HepG2 (cell line): ENCODE measurements at regions not wholly inside any gene's neighbourhood (a gene's known extent, or its start where the extent isn't known, plus 50 kb on each side); places are given as distances from the start of the nearest gene placed in this dataset.
A peak's percentile ranks its signal among the peaks of the same experiment; 100 is the strongest.

Source experiments
- ATAC-seq: fragments of 200-7000 bp; cut with Tn5 transposase; 3 replicates; pipeline ENCODE4 v1.9.1; 2020; ENCODE audit warnings: mild to moderate bottlenecking, moderate library complexity
- BruUV-seq: library from RNA; stranded (reverse); fragments of 400-500 nt; replicated peaks from 2 replicates; lab custom pipeline; 2021; lab: Mats Ljungman, UMichigan
- CTCF ChIA-PET: fragments of 300-600 bp; formaldehyde crosslinking; extraction: SDS; loops from one replicate; lab custom pipeline; 2021; ENCODE audit warnings: low total read pairs, inconsistent platforms, low intra/inter-chr PET ratio; lab: Yijun Ruan, JAX
- POLR2A ChIA-PET: fragments of 350-600 bp; sonication (Branson Sonifier 250); formaldehyde crosslinking; loops from one replicate; lab custom pipeline; 2020; ENCODE audit warnings: antibody characterized with exemption, inconsistent platforms; lab: Yijun Ruan, JAX
- DNase-seq: peaks from one replicate; pipeline ENCODE4 v3.0.0-alpha.2; 2015; ENCODE audit warnings: low spot score
- FAIRE-seq: peaks from 3 replicates; lab custom pipeline; 2011; peaks lifted over from hg19 to GRCh38; lab: Jason Lieb, UNC
- H2AFZ ChIP-seq: one replicate; pipeline ENCODE4 v1.6.1; 2011; ENCODE audit warnings: low read length, inconsistent platforms
- H3K27ac ChIP-seq: fragments of 300-600 bp; 3 replicates; pipeline ENCODE4 v1.8.0; 2011; ENCODE audit warnings: mixed run types, mild to moderate bottlenecking, mixed read lengths, low read length, inconsistent platforms; ENCODE audit not compliant: insufficient read depth; ENCODE audit errors: extremely low read length
- H3K27me3 ChIP-seq, 2 experiments: fragments of 200-600 bp in 1 of 2; 2 replicates in 1 of 2; 3 replicates in 1 of 2; pipeline versions ENCODE4 v1.6.0 to v1.8.0; 2011; ENCODE audit warnings: low read length in 2 of 2, mild to moderate bottlenecking in 2 of 2, moderate library complexity in 2 of 2, inconsistent platforms in 1 of 2; ENCODE audit not compliant: insufficient read depth in 2 of 2, control insufficient read depth in 1 of 2
- H3K36me3 ChIP-seq, 2 experiments: fragments of 200-600 bp in 1 of 2; replicated peaks in 1 of 2; 2 replicates in 1 of 2; 3 replicates in 1 of 2; pipeline versions ENCODE4 v1.5.1 to v1.8.0; 2011; ENCODE audit warnings: low read length in 2 of 2, inconsistent platforms in 1 of 2; ENCODE audit not compliant: insufficient read depth in 2 of 2, control insufficient read depth in 1 of 2
- H3K4me1 ChIP-seq: 2 replicates; pipeline ENCODE4 v1.5.1; 2012; ENCODE audit warnings: low read length, inconsistent platforms; ENCODE audit not compliant: insufficient read depth
- H3K4me2 ChIP-seq: 2 replicates; pipeline ENCODE4 v1.6.0; 2011; ENCODE audit warnings: low read depth, low read length, inconsistent platforms
- H3K4me3 ChIP-seq, 3 experiments: fragments of 200-600 bp in 1 of 3; sonication (generic), shearing (Covaris generic) in 1 of 3; replicated peaks in 1 of 3; 2 replicates each; pipeline ENCODE4 v1.5.1; 2011 to 2016; ENCODE audit warnings: low read length in 3 of 3, inconsistent platforms in 2 of 3, low read depth in 2 of 3, mild to moderate bottlenecking in 2 of 3, control low read depth in 1 of 3, mixed read lengths in 1 of 3; ENCODE audit not compliant: insufficient read depth in 1 of 3
- H3K79me2 ChIP-seq: one replicate; pipeline ENCODE4 v1.6.1; 2011; ENCODE audit warnings: low read length, inconsistent platforms; ENCODE audit not compliant: insufficient read depth
- H3K9ac ChIP-seq: 2 replicates; pipeline ENCODE4 v1.6.0; 2011; ENCODE audit warnings: mild to moderate bottlenecking, low read depth, low read length, inconsistent platforms; ENCODE audit not compliant: insufficient read depth
- H3K9me3 ChIP-seq: 2 replicates; pipeline ENCODE4 v1.5.1; 2012; ENCODE audit warnings: mild to moderate bottlenecking, low read length
- H4K20me1 ChIP-seq: 2 replicates; pipeline ENCODE4 v1.6.0; 2011; ENCODE audit warnings: inconsistent platforms, mild to moderate bottlenecking, low read length, moderate library complexity; ENCODE audit not compliant: insufficient read depth
- PTBP1 ChIP-seq: fragments of 200-400 bp; formaldehyde crosslinking; IDR thresholded peaks from 2 replicates; pipeline ENCODE4 v1.6.1; 2018; ENCODE audit warnings: low read length, low read depth; ENCODE audit not compliant: poor library complexity, severe bottlenecking
- STAG1 ChIP-seq: sonication (generic); formaldehyde crosslinking; IDR thresholded peaks from 2 replicates; pipeline ENCODE4 v1.4.0; 2020; ENCODE audit warnings: missing genetic modification reagents
- ZFP36 ChIP-seq: fragments of 150-350 bp; IDR thresholded peaks from 2 replicates; pipeline ENCODE4 v1.6.1; 2018; ENCODE audit warnings: borderline replicate concordance, low read length, low read depth; ENCODE audit not compliant: partially characterized antibody
- WGBS: methylation state at CpG from one replicate; pipeline ENCODE4 v1.1.6; 2017; ENCODE audit warnings: low lambda C conversion rate; 5-methylcytosine and 5-hydroxymethylcytosine counted together
- in situ Hi-C: cut with HindIII; loops from 2 replicates; pipeline ENCODE4 v1.10.0; 2017; ENCODE audit warnings: low pct_unique_long_range_greater_than_20kb; ENCODE audit not compliant: extremely low pct_ligation_motif_present
- intact Hi-C: fragments of 100-400 bp; cut with micrococcal nuclease; formaldehyde crosslinking; loops from one replicate; pipeline ENCODE4 v1.10.0; 2022; ENCODE audit not compliant: unreplicated experiment
- TF ChIP-seq, protein P1 (sequence below): sonication (generic); formaldehyde crosslinking; IDR thresholded peaks from 2 replicates; pipeline ENCODE4 v1.4.0; 2020; ENCODE audit warnings: missing genetic modification reagents, borderline replicate concordance
- TF ChIP-seq, protein P2 (sequence below): sonication (generic); formaldehyde crosslinking; IDR thresholded peaks from 2 replicates; pipeline ENCODE4 v1.5.0; 2020; ENCODE audit warnings: mild to moderate bottlenecking, missing genetic modification reagents, moderate library complexity
- TF ChIP-seq, protein P3 (sequence below): sonication (generic); formaldehyde crosslinking; conservative IDR thresholded peaks from 2 replicates; pipeline ENCODE4 v1.8.1; 2023; ENCODE audit warnings: missing genetic modification reagents

DNA sequence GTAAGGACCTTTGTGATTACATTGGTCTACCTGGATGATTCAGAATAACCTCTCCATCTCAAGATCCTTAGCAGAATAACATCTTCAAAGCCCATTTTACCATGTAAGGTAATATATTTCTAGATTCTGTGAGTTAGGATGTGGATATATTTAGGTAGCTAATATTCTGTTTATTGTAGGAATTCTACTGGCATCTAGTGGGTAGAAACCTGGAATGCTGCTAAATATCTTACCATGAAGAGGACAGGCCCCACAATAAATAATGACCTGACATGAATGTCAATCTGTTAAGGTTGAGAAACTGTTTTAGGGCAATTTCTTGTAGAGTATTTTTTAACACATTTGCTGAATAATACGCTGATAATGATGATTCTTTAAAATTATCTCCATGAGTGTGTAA lies 426.8 kb downstream of the MAN2A1 start:
- ChIA-PET CTCF (no interaction called here), POLR2A (no interaction called here)
- 2% methylated on average over 1 of the region's 1 CpG for WGBS
- BruUV-seq, result no TSS peak
- Histone ChIP-seq H2AFZ (no peak overlapping the region), H3K4me1 (no peaks in the 10 kb centered on the region), H3K4me2 (no peak overlapping the region), H3K36me3 (no peaks in the 10 kb centered on the region), H4K20me1 (no peaks in the 10 kb centered on the region), H3K79me2 (no peaks in the 10 kb centered on the region), H3K4me3 (no peak overlapping the region), H3K27me3 (no peaks in the 10 kb centered on the region), H3K9ac (no peak overlapping the region), H3K27ac (no peak overlapping the region), H3K9me3 (peaks cover 6% of the 10 kb centered on the region; the same call in 1 of the 2 replicates)
- in situ Hi-C loops, result no loop called here
- TF ChIP-seq ZFP36, result no peak
- TF ChIP-seq, protein P1, sequence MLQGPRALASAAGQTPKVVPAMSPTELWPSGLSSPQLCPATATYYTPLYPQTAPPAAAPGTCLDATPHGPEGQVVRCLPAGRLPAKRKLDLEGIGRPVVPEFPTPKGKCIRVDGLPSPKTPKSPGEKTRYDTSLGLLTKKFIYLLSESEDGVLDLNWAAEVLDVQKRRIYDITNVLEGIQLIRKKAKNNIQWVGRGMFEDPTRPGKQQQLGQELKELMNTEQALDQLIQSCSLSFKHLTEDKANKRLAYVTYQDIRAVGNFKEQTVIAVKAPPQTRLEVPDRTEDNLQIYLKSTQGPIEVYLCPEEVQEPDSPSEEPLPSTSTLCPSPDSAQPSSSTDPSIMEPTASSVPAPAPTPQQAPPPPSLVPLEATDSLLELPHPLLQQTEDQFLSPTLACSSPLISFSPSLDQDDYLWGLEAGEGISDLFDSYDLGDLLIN (CRISPR knock-in tag), result no peak
- TF ChIP-seq, protein P2, sequence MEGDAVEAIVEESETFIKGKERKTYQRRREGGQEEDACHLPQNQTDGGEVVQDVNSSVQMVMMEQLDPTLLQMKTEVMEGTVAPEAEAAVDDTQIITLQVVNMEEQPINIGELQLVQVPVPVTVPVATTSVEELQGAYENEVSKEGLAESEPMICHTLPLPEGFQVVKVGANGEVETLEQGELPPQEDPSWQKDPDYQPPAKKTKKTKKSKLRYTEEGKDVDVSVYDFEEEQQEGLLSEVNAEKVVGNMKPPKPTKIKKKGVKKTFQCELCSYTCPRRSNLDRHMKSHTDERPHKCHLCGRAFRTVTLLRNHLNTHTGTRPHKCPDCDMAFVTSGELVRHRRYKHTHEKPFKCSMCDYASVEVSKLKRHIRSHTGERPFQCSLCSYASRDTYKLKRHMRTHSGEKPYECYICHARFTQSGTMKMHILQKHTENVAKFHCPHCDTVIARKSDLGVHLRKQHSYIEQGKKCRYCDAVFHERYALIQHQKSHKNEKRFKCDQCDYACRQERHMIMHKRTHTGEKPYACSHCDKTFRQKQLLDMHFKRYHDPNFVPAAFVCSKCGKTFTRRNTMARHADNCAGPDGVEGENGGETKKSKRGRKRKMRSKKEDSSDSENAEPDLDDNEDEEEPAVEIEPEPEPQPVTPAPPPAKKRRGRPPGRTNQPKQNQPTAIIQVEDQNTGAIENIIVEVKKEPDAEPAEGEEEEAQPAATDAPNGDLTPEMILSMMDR (CRISPR knock-in tag), result peak; percentile 26
- TF ChIP-seq, protein P3, sequence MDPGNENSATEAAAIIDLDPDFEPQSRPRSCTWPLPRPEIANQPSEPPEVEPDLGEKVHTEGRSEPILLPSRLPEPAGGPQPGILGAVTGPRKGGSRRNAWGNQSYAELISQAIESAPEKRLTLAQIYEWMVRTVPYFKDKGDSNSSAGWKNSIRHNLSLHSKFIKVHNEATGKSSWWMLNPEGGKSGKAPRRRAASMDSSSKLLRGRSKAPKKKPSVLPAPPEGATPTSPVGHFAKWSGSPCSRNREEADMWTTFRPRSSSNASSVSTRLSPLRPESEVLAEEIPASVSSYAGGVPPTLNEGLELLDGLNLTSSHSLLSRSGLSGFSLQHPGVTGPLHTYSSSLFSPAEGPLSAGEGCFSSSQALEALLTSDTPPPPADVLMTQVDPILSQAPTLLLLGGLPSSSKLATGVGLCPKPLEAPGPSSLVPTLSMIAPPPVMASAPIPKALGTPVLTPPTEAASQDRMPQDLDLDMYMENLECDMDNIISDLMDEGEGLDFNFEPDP, result no peak
- TF ChIP-seq STAG1 (CRISPR knock-in tag), result peak; percentile 27; the same call in 1 of the 2 replicates
- TF ChIP-seq PTBP1, result no peak
- intact Hi-C loops, result no loop called here
- FAIRE-seq (no peak), DNase-seq (no peak), ATAC-seq (no peak)
